ENCODE measurements at regions not wholly inside any gene's neighbourhood (a gene's known extent, or its start where the extent isn't known, plus 50 kb on each side); places are given as distances from the start of the nearest gene placed in this dataset.
"Not testable (repeated sequence)": the region's sequence is repeated elsewhere in the genome, so short reads cannot be mapped to it uniquely, and the experiment has no call there.

DNA sequence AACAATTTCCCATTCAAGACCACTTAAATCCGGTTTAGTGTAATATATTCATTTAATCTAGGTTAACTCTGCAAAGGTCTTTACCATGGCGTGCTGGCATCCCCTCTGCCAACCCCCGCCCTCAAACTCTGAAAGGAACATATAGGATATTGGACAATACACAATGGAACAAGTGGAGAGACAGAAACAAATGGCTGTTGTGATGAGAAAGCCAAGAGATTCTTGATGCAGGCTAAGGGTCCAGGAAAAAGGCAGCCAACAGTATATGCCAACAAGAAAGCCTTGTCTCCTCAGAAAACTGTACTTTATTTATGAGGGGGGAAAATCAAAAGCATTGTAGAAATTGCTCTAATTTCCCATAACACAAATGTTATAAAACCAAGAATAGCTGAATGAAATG, 407.3 kb upstream of the SGCG start:
- no peaks in the 10 kb centered on the region for H3K4me1 ChIP-seq (ENCODE audit: control insufficient read depth, insufficient read depth, low read length, poor library complexity, severe bottlenecking)
- WGBS, 2 experiments (ENCODE audit: insufficient coverage in 2 of 2), result no CpG with 5 or more reads among the region's 3 CpGs
- no peak overlapping the region for H3K4me3 ChIP-seq (ENCODE audit: extremely low read depth, insufficient read depth, low read length, poor library complexity, severe bottlenecking)
- H3K9me3 ChIP-seq (ENCODE audit: control insufficient read depth, low read length), result no peaks in the 10 kb centered on the region
- no peaks in the 10 kb centered on the region for H3K36me3 ChIP-seq (ENCODE audit: control insufficient read depth, insufficient read depth, low read length)
- no peak overlapping the region for H3K27ac ChIP-seq (ENCODE audit: low read depth, low read length, severe bottlenecking)

DNA sequence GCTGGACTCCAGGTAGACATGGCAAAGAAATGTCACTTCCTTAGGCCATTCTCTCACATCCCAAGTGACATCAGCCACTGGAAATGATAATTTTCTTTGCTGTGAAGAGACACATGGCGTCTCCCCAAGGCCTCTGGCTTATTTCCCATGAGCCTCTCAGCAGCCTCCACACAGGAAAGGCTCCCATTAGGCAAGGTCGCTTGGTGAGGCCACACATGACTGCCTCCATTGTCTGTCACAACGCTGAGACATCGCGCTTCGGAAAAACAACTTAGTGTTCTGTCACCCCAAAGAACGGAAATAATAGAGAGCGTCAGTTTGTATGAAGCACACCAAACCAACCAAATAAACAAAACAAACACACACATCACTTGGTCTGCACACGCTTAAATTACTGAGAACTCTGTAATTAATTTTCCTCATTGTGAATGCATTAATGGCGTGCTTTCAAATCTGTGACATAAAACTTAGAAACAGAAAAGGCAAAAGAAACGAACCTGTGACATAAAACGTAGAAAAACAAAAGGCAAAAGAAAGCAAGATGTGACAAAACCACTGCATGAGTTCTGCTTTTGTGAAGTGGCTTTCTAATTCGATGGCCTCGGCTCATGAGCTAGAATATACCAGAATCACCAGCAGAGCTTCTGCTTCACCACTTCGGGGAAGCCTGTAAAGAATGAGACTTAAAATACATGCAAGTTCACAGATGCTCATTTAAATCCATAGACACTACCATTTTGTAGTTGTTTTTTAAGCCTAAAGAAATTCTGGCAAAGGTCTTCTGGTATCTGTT, 404.2 kb upstream of the SGCG start:
- Histone ChIP-seq H3K4me1 (ENCODE audit: control insufficient read depth, insufficient read depth, low read length, poor library complexity, severe bottlenecking) (no peaks in the 10 kb centered on the region), H3K36me3 (ENCODE audit: control insufficient read depth, insufficient read depth, low read length) (no peaks in the 10 kb centered on the region), H3K9me3 (ENCODE audit: control insufficient read depth, low read length) (no peaks in the 10 kb centered on the region), H3K4me3 (ENCODE audit: extremely low read depth, insufficient read depth, low read length, poor library complexity, severe bottlenecking) (no peak overlapping the region), H3K27ac (ENCODE audit: low read depth, low read length, severe bottlenecking) (no peak overlapping the region)
- WGBS, 2 experiments (ENCODE audit: insufficient coverage in 2 of 2), result 86 to 88% methylated on average over 10 to 12 of the region's 15 CpGs

DNA sequence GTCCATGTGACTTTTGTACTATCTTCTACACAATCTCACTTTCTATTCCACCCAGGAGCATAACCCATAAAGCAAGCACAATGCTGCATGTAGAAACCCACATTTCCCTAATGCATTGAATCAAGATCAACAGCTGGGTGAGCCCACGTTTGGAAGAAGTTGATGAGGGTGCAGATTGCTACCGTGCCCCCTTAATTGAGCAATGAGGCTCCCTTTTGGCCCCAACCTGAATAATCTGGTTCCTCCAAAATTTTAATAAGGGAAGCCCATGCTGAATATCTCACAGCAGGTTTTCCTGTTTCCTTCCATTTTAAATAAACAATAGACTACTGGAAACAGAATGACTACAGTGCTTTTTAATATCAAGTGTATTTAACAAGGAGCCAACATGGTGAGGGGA, 403.6 kb upstream of the SGCG start:
- Histone ChIP-seq H3K36me3 (ENCODE audit: control insufficient read depth, insufficient read depth, low read length) (no peaks in the 10 kb centered on the region), H3K27ac (ENCODE audit: low read depth, low read length, severe bottlenecking) (no peak overlapping the region), H3K4me3 (ENCODE audit: extremely low read depth, insufficient read depth, low read length, poor library complexity, severe bottlenecking) (no peak overlapping the region), H3K9me3 (ENCODE audit: control insufficient read depth, low read length) (no peaks in the 10 kb centered on the region), H3K4me1 (ENCODE audit: control insufficient read depth, insufficient read depth, low read length, poor library complexity, severe bottlenecking) (no peaks in the 10 kb centered on the region)
- whole genome bisulfite sequencing, 2 experiments (ENCODE audit: insufficient coverage in 2 of 2), result 88 to 100% methylated on average over 1 to 2 of the region's 2 CpGs

DNA sequence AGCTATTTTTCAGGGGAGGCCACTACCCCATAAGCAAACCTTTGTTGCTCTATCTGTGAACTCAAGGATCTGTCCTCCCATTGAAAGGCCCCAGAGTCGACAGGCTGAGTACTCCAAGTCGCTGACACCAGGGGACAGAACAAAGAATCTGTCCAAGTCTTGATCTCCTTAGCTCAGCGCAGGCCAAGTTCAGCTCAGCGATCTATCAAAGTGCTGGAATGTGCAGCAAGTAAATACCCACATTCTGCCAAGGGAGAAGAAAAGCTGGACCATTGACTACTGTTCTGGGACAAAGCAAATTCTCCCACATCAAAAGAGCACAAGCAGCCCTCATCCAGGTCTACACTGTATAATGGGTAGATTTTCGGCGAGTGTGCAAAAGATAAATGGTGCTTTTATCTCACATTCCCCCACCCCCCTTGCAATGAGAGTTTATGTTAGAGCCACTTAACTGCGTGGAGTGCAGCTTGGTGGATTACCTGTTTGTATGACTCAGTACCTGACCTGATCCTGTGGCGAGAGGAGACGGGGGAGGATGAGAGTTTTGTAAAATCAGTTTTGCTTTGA, 391.7 kb upstream of the SGCG start:
- no peaks in the 10 kb centered on the region for H3K4me1 ChIP-seq (ENCODE audit: control insufficient read depth, insufficient read depth, low read length, poor library complexity, severe bottlenecking)
- WGBS, 2 experiments (ENCODE audit: insufficient coverage in 2 of 2), result 78 to 83% methylated on average over 4 to 6 of the region's 9 CpGs
- no peaks in the 10 kb centered on the region for H3K9me3 ChIP-seq (ENCODE audit: control insufficient read depth, low read length)
- H3K36me3 ChIP-seq (ENCODE audit: control insufficient read depth, insufficient read depth, low read length), result no peaks in the 10 kb centered on the region
- H3K4me3 ChIP-seq (ENCODE audit: extremely low read depth, insufficient read depth, low read length, poor library complexity, severe bottlenecking), result no peak overlapping the region
- no peak overlapping the region for H3K27ac ChIP-seq (ENCODE audit: low read depth, low read length, severe bottlenecking)

DNA sequence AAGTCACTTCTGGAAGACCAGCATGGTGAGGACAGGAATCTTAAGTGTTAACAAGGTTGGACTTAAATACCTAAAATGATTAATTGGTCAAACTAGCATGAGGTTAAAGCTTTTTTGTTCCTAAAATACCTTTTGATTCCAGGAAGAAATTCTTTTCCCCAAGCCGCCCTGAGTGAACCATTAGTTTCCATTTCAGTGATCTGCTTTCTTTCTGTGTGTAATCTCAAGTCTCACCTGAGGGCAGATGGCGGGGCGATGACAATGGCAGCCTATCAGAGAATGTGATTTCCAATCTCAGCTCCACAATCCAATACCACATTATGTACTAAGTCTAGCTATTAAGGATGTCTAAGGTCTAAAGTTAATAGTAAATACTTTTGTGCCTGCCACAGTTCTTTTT, 390.9 kb upstream of the SGCG start:
- WGBS, 2 experiments (ENCODE audit: insufficient coverage in 2 of 2), result 36 to 40% methylated on average over 1 of the region's 3 CpGs
- peaks cover 4% of the 10 kb centered on the region for H3K4me1 ChIP-seq (ENCODE audit: control insufficient read depth, insufficient read depth, low read length, poor library complexity, severe bottlenecking)
- H3K36me3 ChIP-seq (ENCODE audit: control insufficient read depth, insufficient read depth, low read length), result no peaks in the 10 kb centered on the region
- no peak overlapping the region for H3K4me3 ChIP-seq (ENCODE audit: extremely low read depth, insufficient read depth, low read length, poor library complexity, severe bottlenecking)
- no peaks in the 10 kb centered on the region for H3K9me3 ChIP-seq (ENCODE audit: control insufficient read depth, low read length)
- no peak overlapping the region for H3K27ac ChIP-seq (ENCODE audit: low read depth, low read length, severe bottlenecking)

DNA sequence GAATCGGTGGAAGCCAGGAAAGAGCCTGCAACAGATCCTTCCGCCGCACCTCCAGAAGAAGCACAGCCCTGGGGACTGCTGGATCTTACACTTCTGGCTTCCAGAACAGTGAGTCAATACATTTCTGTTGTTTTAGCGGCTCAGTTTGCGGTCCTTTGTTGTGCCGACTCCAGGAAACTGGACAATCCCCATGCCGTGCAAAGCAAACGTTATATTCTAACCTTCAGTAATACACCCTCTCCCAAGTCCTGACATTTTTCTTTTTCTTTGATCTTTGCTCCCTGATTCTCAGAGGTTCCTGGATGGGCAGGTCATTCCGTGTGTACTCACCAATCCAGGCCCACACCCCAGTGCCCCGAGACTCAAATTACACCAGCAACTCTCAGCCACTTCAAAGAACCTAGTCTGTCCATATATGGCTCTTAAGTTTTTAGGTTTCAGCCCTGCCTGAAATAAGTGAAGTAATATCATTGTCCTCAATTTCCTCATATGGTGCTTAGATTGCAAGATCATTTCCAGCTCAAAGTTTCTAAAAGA, 387.1 kb upstream of the SGCG start:
- Histone ChIP-seq H3K4me1 (ENCODE audit: control insufficient read depth, insufficient read depth, low read length, poor library complexity, severe bottlenecking) (peaks cover 4% of the 10 kb centered on the region), H3K4me3 (ENCODE audit: extremely low read depth, insufficient read depth, low read length, poor library complexity, severe bottlenecking) (no peak overlapping the region), H3K9me3 (ENCODE audit: control insufficient read depth, low read length) (no peaks in the 10 kb centered on the region), H3K36me3 (ENCODE audit: control insufficient read depth, insufficient read depth, low read length) (no peaks in the 10 kb centered on the region), H3K27ac (ENCODE audit: low read depth, low read length, severe bottlenecking) (no peak overlapping the region)
- 84 to 92% methylated on average over 9 to 10 of the region's 10 CpGs for WGBS, 2 experiments (ENCODE audit: insufficient coverage in 2 of 2)

DNA sequence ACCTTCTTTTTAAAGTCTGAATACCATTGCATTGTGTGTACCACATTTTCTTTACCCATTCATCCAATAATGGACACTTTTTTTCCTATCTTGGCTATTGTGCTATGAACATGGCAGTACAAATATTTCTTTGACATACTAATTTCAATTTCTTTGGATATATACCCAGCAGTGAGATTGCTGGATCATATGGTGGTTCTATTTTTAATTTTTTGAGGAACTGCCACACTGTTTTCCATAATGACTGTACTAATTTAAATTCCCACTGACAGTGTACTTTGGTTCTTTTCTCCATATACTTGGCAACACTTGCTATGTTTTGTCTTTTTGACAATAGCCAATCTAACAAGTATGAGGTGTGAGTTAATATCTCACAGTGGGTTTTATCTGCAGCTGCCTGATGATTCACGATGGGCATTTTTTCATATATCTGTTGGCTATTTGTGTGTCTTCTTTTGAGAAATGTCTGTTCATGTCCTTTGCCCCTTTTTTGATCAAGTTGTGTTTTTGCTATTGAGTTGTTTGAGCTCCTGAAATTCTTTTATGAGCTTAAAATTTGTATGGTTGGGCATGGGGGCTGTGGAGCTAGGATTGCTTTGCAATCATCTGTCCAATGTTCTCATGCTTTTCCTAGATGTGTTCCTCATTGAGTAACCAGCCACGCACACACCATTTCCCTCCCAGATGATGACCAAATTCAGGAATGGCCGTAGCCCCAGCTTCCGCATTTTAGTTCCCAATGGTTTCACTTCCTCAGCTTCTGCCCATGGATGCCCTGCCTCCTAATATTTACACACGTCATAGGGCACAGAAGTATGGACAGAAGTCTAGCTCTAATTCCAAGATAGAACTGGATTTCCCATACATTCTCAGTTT, 380.0 kb upstream of the SGCG start:
- 92 to 98% methylated on average over 4 of the region's 5 CpGs for WGBS, 2 experiments (ENCODE audit: insufficient coverage in 2 of 2)
- Histone ChIP-seq H3K27ac (ENCODE audit: low read depth, low read length, severe bottlenecking) (no peak overlapping the region), H3K9me3 (ENCODE audit: control insufficient read depth, low read length) (no peaks in the 10 kb centered on the region), H3K36me3 (ENCODE audit: control insufficient read depth, insufficient read depth, low read length) (no peaks in the 10 kb centered on the region), H3K4me1 (ENCODE audit: control insufficient read depth, insufficient read depth, low read length, poor library complexity, severe bottlenecking) (no peaks in the 10 kb centered on the region), H3K4me3 (ENCODE audit: extremely low read depth, insufficient read depth, low read length, poor library complexity, severe bottlenecking) (no peak overlapping the region)

DNA sequence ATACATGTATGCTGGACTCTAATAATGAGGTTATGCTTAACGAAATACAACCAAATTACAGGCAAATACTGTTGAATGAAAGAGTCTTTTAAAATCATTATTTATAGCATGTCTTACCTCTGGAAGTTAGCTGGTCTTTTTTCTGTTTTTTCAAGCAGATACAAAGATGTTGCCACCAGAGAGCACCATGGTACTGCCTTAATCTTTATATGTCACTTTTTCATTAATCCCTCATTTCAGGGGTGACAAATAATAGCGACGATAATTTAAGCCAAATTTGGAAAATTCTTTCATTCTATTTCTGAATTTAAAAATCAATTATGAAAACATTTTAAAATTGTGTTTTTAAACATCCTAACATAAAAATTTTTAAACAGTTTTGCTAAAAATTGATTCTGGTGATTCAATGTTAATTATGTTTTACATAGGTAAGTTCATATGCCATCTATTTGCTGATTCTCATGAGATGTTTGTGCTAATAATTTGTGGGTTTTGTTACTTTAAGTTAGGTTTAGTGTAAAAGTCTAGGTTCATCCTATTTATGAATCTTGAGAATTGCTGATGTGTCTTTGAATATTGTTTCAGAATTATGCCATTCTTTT, 379.3 kb upstream of the SGCG start:
- WGBS, 2 experiments (ENCODE audit: insufficient coverage in 2 of 2), result 75% methylated on average over 2 of the region's 3 CpGs; no CpG with 5 or more reads in 1 of the 2 experiments
- no peaks in the 10 kb centered on the region for H3K4me1 ChIP-seq (ENCODE audit: control insufficient read depth, insufficient read depth, low read length, poor library complexity, severe bottlenecking)
- H3K27ac ChIP-seq (ENCODE audit: low read depth, low read length, severe bottlenecking), result no peak overlapping the region
- H3K9me3 ChIP-seq (ENCODE audit: control insufficient read depth, low read length), result no peaks in the 10 kb centered on the region
- no peak overlapping the region for H3K4me3 ChIP-seq (ENCODE audit: extremely low read depth, insufficient read depth, low read length, poor library complexity, severe bottlenecking)
- H3K36me3 ChIP-seq (ENCODE audit: control insufficient read depth, insufficient read depth, low read length), result no peaks in the 10 kb centered on the region

DNA sequence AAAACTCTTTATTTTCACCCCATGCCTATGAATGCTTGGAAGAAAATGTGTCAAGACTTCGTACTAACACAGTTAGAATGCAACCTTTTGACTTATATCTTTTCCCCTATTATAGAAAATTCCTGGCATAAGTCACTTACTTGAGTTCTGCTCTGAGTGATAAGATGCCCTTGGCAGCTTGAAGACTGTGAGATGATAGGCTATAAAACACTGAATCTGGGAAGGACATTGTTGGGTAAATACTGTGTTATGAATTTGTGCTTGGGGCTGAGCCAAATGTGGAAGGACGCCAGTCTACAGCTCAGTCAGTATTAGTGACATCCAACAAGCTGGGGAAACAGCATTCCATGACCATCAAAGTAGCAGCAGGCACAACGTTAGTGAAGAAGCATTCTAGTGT, 368.0 kb upstream of the SGCG start:
- 52 to 95% methylated on average over 2 of the region's 3 CpGs for WGBS, 2 experiments (ENCODE audit: insufficient coverage in 2 of 2)
- Histone ChIP-seq H3K4me1 (ENCODE audit: control insufficient read depth, insufficient read depth, low read length, poor library complexity, severe bottlenecking) (peaks cover 13% of the 10 kb centered on the region), H3K9me3 (ENCODE audit: control insufficient read depth, low read length) (no peaks in the 10 kb centered on the region), H3K36me3 (ENCODE audit: control insufficient read depth, insufficient read depth, low read length) (no peaks in the 10 kb centered on the region), H3K27ac (ENCODE audit: low read depth, low read length, severe bottlenecking) (peak overlapping the region; percentile 62), H3K4me3 (ENCODE audit: extremely low read depth, insufficient read depth, low read length, poor library complexity, severe bottlenecking) (no peak overlapping the region)

DNA sequence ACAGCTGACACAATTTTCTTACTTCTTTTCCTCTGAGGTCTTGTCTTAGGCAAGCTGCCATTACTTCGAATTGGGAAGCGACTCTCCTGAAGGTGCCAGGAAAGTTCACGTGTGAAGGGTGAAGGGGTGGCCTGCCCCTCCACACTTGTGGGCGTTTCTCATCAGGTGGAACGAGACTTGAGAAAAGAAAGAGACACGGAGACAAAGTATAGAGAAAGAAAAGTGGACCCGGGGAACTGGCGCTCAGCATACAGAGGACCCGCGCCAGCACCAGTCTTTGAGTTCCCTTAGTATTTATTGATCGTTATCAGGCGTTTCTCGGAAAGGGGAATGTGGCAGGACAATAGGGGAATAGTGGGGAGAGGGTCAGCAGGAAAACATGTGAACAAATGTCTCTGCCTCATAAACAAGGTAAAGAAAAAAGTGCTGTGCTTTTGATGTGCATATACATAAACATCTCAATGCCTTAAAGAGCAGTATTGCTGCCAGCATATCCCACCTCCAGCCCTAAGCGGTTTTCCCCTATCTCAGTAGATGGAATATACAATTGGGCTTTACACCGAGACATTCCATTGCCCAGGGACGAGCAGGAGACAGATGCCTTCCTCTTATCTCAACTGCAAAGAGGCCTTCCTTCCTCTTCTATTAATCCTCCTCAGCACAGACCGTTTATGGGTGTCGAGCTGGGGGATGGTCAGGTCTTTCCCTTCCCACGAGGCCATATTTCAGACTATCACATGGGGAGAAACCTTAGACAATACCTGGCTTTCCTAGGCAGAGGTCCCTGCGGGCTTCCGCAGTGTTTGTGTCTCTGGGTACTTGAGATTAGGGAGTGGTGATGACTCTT, 367.0 kb upstream of the SGCG start:
- Histone ChIP-seq H3K4me1 (ENCODE audit: control insufficient read depth, insufficient read depth, low read length, poor library complexity, severe bottlenecking) (peaks cover 13% of the 10 kb centered on the region), H3K27ac (ENCODE audit: low read depth, low read length, severe bottlenecking) (peak overlapping the region; percentile 62)
- not testable (repeated sequence) for H3K4me3 ChIP-seq (ENCODE audit: extremely low read depth, insufficient read depth, low read length, poor library complexity, severe bottlenecking); H3K36me3 ChIP-seq (ENCODE audit: control insufficient read depth, insufficient read depth, low read length); H3K9me3 ChIP-seq (ENCODE audit: control insufficient read depth, low read length)
- 52 to 55% methylated on average over 10 to 14 of the region's 21 CpGs for WGBS, 2 experiments (ENCODE audit: insufficient coverage in 2 of 2)

Data from mesodermal cell (in vitro differentiated cells).